ENCODE measurements at regions not wholly inside any gene's neighbourhood (a gene's known extent, or its start where the extent isn't known, plus 50 kb on each side); places are given as distances from the start of the nearest gene placed in this dataset.

GRCh38 chr18:5091741-5092140 is 105.3 kb downstream of the AKAIN1 start:
- no peak for TF ChIP-seq CTCF (IDR thresholded peaks at IDR 0.05; ENCODE audit: low read depth, low read length)
- no peak overlapping the region for H3K4me3 ChIP-seq (ENCODE audit: low read depth, low read length)
- no peaks in the 10 kb centered on the region for H3K9me3 ChIP-seq
- H3K36me3 ChIP-seq, result no peaks in the 10 kb centered on the region
- H3K4me1 ChIP-seq, result no peaks in the 10 kb centered on the region
- no peaks in the 10 kb centered on the region for H3K27me3 ChIP-seq
- no peak for DNase-seq

- no peak for TF ChIP-seq CTCF (IDR thresholded peaks at IDR 0.05; ENCODE audit: low read depth, low read length)
- H3K9me3 ChIP-seq, result no peaks in the 10 kb centered on the region
- no peaks in the 10 kb centered on the region for H3K4me1 ChIP-seq
- DNase-seq, result no peak
- no peaks in the 10 kb centered on the region for H3K27me3 ChIP-seq
- no peaks in the 10 kb centered on the region for H3K36me3 ChIP-seq
- no peak overlapping the region for H3K4me3 ChIP-seq (ENCODE audit: low read depth, low read length)
Measured at GRCh38 chr18:5075297-5075696, 121.8 kb downstream of the AKAIN1 start.

GRCh38 chr18:5073026-5073944 is 123.8 kb downstream of the AKAIN1 start:
- no peaks in the 10 kb centered on the region for H3K9me3 ChIP-seq
- H3K36me3 ChIP-seq, result no peaks in the 10 kb centered on the region
- H3K27me3 ChIP-seq, result no peaks in the 10 kb centered on the region
- H3K4me1 ChIP-seq, result no peaks in the 10 kb centered on the region
- TF ChIP-seq CTCF (IDR thresholded peaks at IDR 0.05; ENCODE audit: low read depth, low read length), result peak; percentile 58
- no peak overlapping the region for H3K4me3 ChIP-seq (ENCODE audit: low read depth, low read length)
- peak; percentile 6 for DNase-seq

- Histone ChIP-seq H3K36me3 (no peaks in the 10 kb centered on the region), H3K4me1 (no peaks in the 10 kb centered on the region), H3K9me3 (no peaks in the 10 kb centered on the region), H3K27me3 (no peaks in the 10 kb centered on the region), H3K4me3 (ENCODE audit: low read depth, low read length) (no peak overlapping the region)
- no peak for TF ChIP-seq CTCF (IDR thresholded peaks at IDR 0.05; ENCODE audit: low read depth, low read length)
- DNase-seq, result no peak
Measured at GRCh38 chr18:5068851-5069250, 128.2 kb downstream of the AKAIN1 start.

GRCh38 chr18:5066380-5066977 is 130.6 kb downstream of the AKAIN1 start:
- no peak overlapping the region for H3K4me3 ChIP-seq (ENCODE audit: low read depth, low read length)
- TF ChIP-seq CTCF (IDR thresholded peaks at IDR 0.05; ENCODE audit: low read depth, low read length), result no peak
- H3K4me1 ChIP-seq, result no peaks in the 10 kb centered on the region
- no peaks in the 10 kb centered on the region for H3K36me3 ChIP-seq
- no peaks in the 10 kb centered on the region for H3K9me3 ChIP-seq
- DNase-seq, result no peak
- H3K27me3 ChIP-seq, result no peaks in the 10 kb centered on the region

GRCh38 chr18:5065615-5066014 is 131.4 kb downstream of the AKAIN1 start:
- Histone ChIP-seq H3K4me1 (no peaks in the 10 kb centered on the region), H3K27me3 (no peaks in the 10 kb centered on the region), H3K36me3 (no peaks in the 10 kb centered on the region), H3K4me3 (ENCODE audit: low read depth, low read length) (no peak overlapping the region), H3K9me3 (no peaks in the 10 kb centered on the region)
- DNase-seq, result no peak
- no peak for TF ChIP-seq CTCF (IDR thresholded peaks at IDR 0.05; ENCODE audit: low read depth, low read length)
